Bronchial epithelial cell (primary cell): ENCODE measurements at regions not wholly inside any gene's neighbourhood (a gene's known extent, or its start where the extent isn't known, plus 50 kb on each side); places are given as distances from the start of the nearest gene placed in this dataset.
"Not testable (repeated sequence)": the region's sequence is repeated elsewhere in the genome, so short reads cannot be mapped to it uniquely, and the experiment has no call there.

Source experiments
- DNase-seq: peaks from one replicate; pipeline ENCODE4 v3.0.0-alpha.2; 2010; ENCODE audit warnings: low read depth
- FAIRE-seq: peaks from 2 replicates; lab custom pipeline; 2011; peaks lifted over from hg19 to GRCh38; lab: Jason Lieb, UNC
- H3K27me3 ChIP-seq: 2 replicates; pipeline ENCODE4 v1.5.1; 2011; ENCODE audit warnings: low read length; ENCODE audit not compliant: control insufficient read depth, insufficient read depth
- H3K36me3 ChIP-seq: 2 replicates; pipeline ENCODE4 v1.5.1; 2011; ENCODE audit warnings: low read length; ENCODE audit not compliant: control insufficient read depth, insufficient read depth
- H3K4me3 ChIP-seq: 2 replicates; pipeline ENCODE4 v1.5.1; 2011; ENCODE audit warnings: mild to moderate bottlenecking, low read depth, low read length, control low read depth
- CTCF ChIP-seq: IDR thresholded peaks from 2 replicates; pipeline ENCODE4 v1.5.1; 2011; ENCODE audit warnings: mild to moderate bottlenecking, moderate library complexity, low read length, control low read depth, inconsistent platforms; ENCODE audit not compliant: insufficient read depth, severe bottlenecking

GRCh38 chr2:67323209-67323991 lies 73.7 kb upstream of the ETAA1 start:
- no peak for TF ChIP-seq CTCF
- Histone ChIP-seq H3K36me3 (no peaks in the 10 kb centered on the region), H3K4me3 (no peak overlapping the region), H3K27me3 (no peaks in the 10 kb centered on the region)
- no peak for FAIRE-seq
- no peak for DNase-seq

DNA sequence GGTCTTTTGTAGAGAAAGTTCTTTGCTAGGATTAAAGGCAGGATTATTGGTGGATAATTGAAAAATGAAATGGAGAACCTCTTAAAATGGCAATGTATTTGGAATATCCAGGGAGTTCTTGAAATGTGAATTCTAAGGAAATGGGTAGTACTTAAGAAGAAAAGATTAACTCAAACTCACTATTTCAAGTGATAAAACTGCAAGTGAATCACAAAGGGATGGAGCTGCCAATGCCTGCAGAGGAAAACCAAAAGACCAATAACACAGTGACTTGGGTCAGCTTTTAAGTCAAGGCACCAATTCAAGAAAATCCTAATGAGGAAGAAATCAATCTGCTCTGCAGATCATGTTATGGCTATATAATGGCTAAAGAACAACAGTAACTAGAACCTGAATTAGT lies 67.6 kb upstream of the ETAA1 start:
- TF ChIP-seq CTCF: no peak
- FAIRE-seq: no peak

DNA sequence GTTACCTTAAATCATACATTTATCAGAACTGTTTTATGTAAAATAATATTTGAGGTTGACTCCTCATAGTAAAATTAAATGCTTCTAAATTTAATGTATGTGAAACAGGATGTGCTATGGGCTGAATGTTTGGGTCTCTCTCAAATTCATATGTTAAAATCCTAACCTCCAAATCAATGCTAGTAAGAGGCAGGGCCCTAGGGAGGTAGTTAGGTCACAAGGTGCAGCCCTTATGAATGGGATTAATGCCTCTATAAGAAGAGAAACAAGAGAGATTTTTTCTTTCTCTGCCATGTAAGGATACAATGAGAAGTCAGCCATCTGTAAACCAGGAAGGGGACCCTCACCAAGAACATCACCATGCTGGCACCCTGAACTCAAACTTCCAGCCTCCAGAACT lies 67.2 kb upstream of the ETAA1 start:
- FAIRE-seq: no peak
- H3K36me3 ChIP-seq: no peaks in the 10 kb centered on the region
- no peaks in the 10 kb centered on the region for H3K27me3 ChIP-seq
- no peak for TF ChIP-seq CTCF
- H3K4me3 ChIP-seq: no peak overlapping the region
- DNase-seq: no peak

More for the DNA sequence above, 67.6 kb upstream of the ETAA1 start:
- no peaks in the 10 kb centered on the region for H3K27me3 ChIP-seq
- DNase-seq: no peak
- H3K36me3 ChIP-seq: no peaks in the 10 kb centered on the region
- H3K4me3 ChIP-seq: no peak overlapping the region

DNA sequence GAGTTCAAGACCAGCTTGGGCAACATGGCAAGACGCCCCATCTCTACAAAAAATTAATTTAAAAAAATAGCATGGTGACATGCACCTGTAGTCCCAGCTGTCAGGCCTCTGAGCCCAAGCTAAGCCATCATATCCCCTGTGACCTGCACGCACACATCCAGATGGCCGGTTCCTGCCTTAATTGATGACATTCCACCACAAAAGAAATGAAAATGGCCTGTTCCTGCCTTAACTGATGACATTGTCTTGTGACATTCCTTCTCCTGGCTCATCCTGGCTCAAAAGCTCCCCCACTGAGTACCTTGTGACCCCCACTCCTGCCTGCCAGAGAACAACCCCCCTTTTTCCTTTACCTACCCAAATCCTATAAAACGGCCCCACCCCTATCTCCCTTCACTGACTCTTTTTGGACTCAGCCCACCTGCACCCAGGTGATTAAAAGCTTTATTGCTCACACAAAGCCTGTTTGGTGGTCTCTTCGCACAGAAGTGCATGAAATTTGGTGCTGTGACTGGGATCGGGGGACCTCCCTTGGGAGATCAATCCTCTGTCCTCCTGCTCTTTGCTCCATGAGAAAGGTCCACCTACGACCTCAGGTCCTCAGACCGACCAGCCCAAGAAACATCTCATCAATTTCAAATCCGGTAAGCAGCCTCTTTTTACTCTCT lies 65.6 kb upstream of the ETAA1 start:
- H3K36me3 ChIP-seq, DNase-seq, H3K27me3 ChIP-seq, H3K4me3 ChIP-seq, FAIRE-seq: not testable (repeated sequence)

DNA sequence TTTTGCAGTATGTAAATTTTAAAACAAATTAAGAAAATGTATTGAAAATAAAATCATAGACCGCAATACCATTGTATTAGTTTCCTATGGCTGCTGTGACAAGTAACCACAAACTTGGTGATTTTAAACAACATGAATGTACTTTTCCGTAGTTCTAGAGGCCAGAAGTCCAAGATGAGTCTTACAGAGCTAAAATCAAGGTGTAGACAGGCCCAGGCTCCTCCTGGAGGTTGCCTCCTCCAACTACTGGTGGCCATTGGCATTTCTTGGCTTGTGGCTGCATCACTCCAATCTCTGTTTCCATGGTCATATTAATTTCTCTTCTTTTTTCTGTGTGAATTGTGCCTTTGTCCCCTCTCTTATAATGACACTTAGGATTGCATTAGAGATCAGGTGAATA lies 59.2 kb upstream of the ETAA1 start:
- H3K36me3 ChIP-seq: no peaks in the 10 kb centered on the region
- H3K27me3 ChIP-seq: no peaks in the 10 kb centered on the region
- no peak overlapping the region for H3K4me3 ChIP-seq
- no peak for TF ChIP-seq CTCF
- FAIRE-seq: no peak
- no peak for DNase-seq

DNA sequence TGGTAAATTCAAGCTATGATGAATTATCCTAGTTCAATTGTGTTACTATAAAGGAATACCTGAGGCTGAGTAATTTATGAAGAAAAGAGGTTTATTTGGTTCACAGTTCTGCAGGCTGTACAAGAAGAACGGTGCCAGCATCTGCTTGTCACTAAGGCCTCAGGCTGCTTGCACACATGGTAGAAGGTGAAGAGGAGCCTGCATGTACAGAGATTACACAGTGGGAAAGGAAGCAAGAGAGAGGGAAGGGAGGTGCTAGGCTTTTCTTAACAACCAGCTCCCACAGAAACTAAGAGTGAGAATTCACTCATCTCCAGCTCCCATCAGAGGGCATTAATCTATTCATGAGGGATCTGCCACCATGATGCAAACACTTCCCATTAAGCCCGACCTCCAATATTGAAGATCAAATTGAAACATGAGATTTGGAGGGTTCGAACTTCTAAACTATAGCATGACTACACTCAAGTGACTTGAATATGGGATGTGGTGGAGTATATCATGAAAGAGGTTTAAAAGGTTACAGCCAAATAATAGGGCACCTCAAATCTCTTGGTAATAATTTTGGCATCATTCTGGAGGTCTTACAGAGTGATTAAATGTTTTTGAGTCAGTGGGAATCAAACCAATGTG lies 58.4 kb upstream of the ETAA1 start:
- TF ChIP-seq CTCF: no peak

More for the DNA sequence above, 58.4 kb upstream of the ETAA1 start:
- H3K36me3 ChIP-seq: no peaks in the 10 kb centered on the region
- no peaks in the 10 kb centered on the region for H3K27me3 ChIP-seq
- FAIRE-seq (no peak), DNase-seq (no peak)
- H3K4me3 ChIP-seq: no peak overlapping the region
